A673 (cell line): ENCODE measurements at regions not wholly inside any gene's neighbourhood (a gene's known extent, or its start where the extent isn't known, plus 50 kb on each side); places are given as distances from the start of the nearest gene placed in this dataset.

ENCODE experiments used
- BruUV-seq: library from RNA; stranded (reverse); fragments of 400-500 nt; replicated peaks from 2 replicates; lab custom pipeline; 2021; lab: Mats Ljungman, UMichigan
- CTCF ChIA-PET: fragments of 300-600 bp; sonication (Branson Sonifier 250); formaldehyde crosslinking; loops from one replicate; lab custom pipeline; 2022; ENCODE audit warnings: antibody characterized with exemption; lab: Charles Lee
- POLR2A ChIA-PET: fragments of 300-600 bp; sonication (Branson Sonifier 250); formaldehyde crosslinking; loops from one replicate; lab custom pipeline; 2022; ENCODE audit warnings: antibody characterized with exemption; ENCODE audit not compliant: low non-redundant PET; lab: Charles Lee
- DNase-seq: peaks from one replicate; pipeline ENCODE4 v3.0.0-alpha.2; 2015; ENCODE audit warnings: low spot score
- H3K27ac ChIP-seq: fragments of 200-600 bp; sonication (generic); 2 replicates; pipeline ENCODE4 v1.5.1; 2016; ENCODE audit warnings: mixed run types, low read depth, mild to moderate bottlenecking, mixed read lengths, antibody characterized with exemption, low read length; ENCODE audit not compliant: poor library complexity, severe bottlenecking
- H3K27me3 ChIP-seq: fragments of 200-600 bp; sonication (generic); replicated peaks from 2 replicates; pipeline ENCODE4 v1.6.1; 2017; ENCODE audit warnings: mixed run types, low read depth, mild to moderate bottlenecking, mixed read lengths, antibody characterized with exemption, low read length; ENCODE audit not compliant: insufficient read depth, poor library complexity
- H3K36me3 ChIP-seq: fragments of 200-600 bp; sonication (generic); 2 replicates; pipeline ENCODE4 v1.6.1; 2016; ENCODE audit warnings: mixed run types, mild to moderate bottlenecking, mixed read lengths, antibody characterized with exemption, low read length; ENCODE audit not compliant: insufficient read depth, poor library complexity, severe bottlenecking
- H3K4me1 ChIP-seq: fragments of 200-600 bp; sonication (generic); 2 replicates; pipeline ENCODE4 v1.6.1; 2017; ENCODE audit warnings: mixed run types, mild to moderate bottlenecking, mixed read lengths, antibody characterized with exemption, low read length; ENCODE audit not compliant: insufficient read depth, poor library complexity, severe bottlenecking
- H3K4me3 ChIP-seq: fragments of 200-600 bp; sonication (generic); 2 replicates; pipeline ENCODE4 v1.5.1; 2016; ENCODE audit warnings: low read depth, mixed run types, mild to moderate bottlenecking, mixed read lengths, low read length; ENCODE audit not compliant: poor library complexity, severe bottlenecking
- H3K9me3 ChIP-seq: fragments of 200-600 bp; sonication (generic); 2 replicates; pipeline ENCODE4 v1.6.1; 2016; ENCODE audit warnings: mixed run types, low read depth, mild to moderate bottlenecking, mixed read lengths, antibody characterized with exemption, low read length; ENCODE audit not compliant: poor library complexity, severe bottlenecking
- EZH2 ChIP-seq: fragments of 200-600 bp; sonication (generic); IDR thresholded peaks from 2 replicates; pipeline ENCODE4 v1.6.1; 2017; ENCODE audit warnings: borderline replicate concordance, low read depth, mild to moderate bottlenecking, mixed read lengths, antibody characterized with exemption, low read length; ENCODE audit not compliant: poor library complexity, severe bottlenecking
- intact Hi-C: fragments of 100-400 bp; cut with micrococcal nuclease; formaldehyde crosslinking; loops from one replicate; pipeline ENCODE4 v1.10.0; 2022; ENCODE audit not compliant: unreplicated experiment
- TF ChIP-seq, protein P1 (sequence below): fragments of 300-800, 200-600 bp; sonication (generic); conservative IDR thresholded peaks from 2 replicates; pipeline ENCODE4 v1.5.1; 2017; ENCODE audit warnings: low read depth, mild to moderate bottlenecking, antibody characterized with exemption, low read length, moderate library complexity, mixed read lengths

DNA sequence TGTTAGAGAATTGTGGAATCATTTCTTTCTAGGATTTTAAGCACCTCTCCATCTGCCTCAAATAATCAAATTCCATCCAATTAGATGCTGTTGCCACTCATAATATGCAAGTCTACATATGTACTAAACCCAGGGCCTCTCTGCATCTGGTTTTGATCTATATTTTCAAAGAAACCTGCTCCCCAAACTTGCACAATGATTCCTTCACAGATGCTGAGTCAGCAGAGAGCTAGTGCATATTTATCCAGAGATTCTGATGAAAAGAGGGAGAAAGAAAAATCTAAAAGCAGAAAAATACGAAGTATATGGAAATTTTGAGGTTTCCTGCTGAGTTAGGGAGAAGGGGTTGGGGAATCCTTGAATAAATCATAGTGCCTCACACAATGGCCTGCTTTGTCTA, 235.1 kb upstream of the RBFOX1 start:
- Histone ChIP-seq H3K4me1 (no peaks in the 10 kb centered on the region), H3K4me3 (no peak overlapping the region), H3K27me3 (peaks cover 4% of the 10 kb centered on the region), H3K36me3 (no peaks in the 10 kb centered on the region), H3K27ac (no peak overlapping the region), H3K9me3 (peaks cover 4% of the 10 kb centered on the region)
- intact Hi-C loops: no loop called here
- POLR2A ChIA-PET: no interaction called here
- CTCF ChIA-PET: no interaction called here
- TF ChIP-seq EZH2: no peak
- TF ChIP-seq, protein P1, sequence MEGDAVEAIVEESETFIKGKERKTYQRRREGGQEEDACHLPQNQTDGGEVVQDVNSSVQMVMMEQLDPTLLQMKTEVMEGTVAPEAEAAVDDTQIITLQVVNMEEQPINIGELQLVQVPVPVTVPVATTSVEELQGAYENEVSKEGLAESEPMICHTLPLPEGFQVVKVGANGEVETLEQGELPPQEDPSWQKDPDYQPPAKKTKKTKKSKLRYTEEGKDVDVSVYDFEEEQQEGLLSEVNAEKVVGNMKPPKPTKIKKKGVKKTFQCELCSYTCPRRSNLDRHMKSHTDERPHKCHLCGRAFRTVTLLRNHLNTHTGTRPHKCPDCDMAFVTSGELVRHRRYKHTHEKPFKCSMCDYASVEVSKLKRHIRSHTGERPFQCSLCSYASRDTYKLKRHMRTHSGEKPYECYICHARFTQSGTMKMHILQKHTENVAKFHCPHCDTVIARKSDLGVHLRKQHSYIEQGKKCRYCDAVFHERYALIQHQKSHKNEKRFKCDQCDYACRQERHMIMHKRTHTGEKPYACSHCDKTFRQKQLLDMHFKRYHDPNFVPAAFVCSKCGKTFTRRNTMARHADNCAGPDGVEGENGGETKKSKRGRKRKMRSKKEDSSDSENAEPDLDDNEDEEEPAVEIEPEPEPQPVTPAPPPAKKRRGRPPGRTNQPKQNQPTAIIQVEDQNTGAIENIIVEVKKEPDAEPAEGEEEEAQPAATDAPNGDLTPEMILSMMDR: no peak
- no peak for DNase-seq
- no TSS peak for BruUV-seq

DNA sequence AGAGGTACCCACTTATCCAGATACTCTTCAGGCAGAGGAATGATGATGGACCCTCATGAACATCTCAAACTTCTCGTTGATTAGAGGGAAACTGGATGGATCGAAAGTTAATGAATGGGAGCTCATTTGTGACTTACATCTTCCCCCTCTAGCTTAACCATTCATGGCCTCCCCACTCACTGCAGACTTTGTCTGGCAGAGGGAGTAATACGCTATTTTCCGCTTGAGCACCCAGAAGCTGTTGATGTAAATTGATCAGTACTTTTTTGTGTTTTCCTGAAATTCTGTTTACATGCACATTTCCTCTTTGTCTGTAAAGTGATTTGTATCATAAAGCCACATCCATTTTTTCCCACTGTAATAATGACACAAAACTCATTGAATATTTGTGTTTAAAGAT, 239.1 kb upstream of the RBFOX1 start:
- no peak overlapping the region for H3K4me3 ChIP-seq
- intact Hi-C loops: no loop called here
- no peaks in the 10 kb centered on the region for H3K36me3 ChIP-seq
- no peak for DNase-seq
- ChIA-PET CTCF (no interaction called here), POLR2A (no interaction called here)
- peaks cover 8% of the 10 kb centered on the region for H3K27me3 ChIP-seq
- no peaks in the 10 kb centered on the region for H3K4me1 ChIP-seq
- peaks cover 4% of the 10 kb centered on the region for H3K9me3 ChIP-seq
- TF ChIP-seq EZH2: no peak
- TF ChIP-seq, protein P1: no peak
- no TSS peak for BruUV-seq
- no peak overlapping the region for H3K27ac ChIP-seq

DNA sequence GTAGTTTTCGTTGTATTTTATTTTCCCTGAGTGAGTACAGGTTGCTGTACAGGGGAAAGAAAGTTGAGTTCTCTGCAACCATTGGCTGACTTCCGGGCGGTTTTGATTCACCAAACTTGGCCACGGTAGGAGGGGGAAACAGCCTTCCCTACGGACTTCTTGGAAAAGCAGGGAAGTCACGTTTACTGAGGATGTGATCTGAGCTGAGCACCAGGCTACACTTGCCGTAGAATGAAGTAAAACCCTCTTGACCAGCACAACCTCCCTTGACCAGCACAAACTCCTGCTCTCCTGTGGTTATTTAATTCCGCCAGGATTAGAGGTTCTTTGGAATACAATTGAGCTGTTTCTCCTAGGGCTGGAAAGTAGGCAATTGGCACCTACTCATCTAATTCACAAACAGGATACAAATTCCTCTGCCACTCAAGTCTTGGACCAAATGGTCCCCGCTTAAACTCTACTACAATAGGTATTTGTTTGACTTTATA, 242.0 kb upstream of the RBFOX1 start:
- intact Hi-C loops: no loop called here
- TF ChIP-seq EZH2: no peak
- TF ChIP-seq, protein P1: no peak
- Histone ChIP-seq H3K36me3 (no peaks in the 10 kb centered on the region), H3K9me3 (no peaks in the 10 kb centered on the region), H3K4me3 (no peak overlapping the region), H3K4me1 (no peaks in the 10 kb centered on the region), H3K27ac (no peak overlapping the region), H3K27me3 (peaks cover 14% of the 10 kb centered on the region)
- ChIA-PET CTCF (no interaction called here), POLR2A (no interaction called here)
- no peak for DNase-seq
- BruUV-seq: no TSS peak
